ENCODE measurements at regions not wholly inside any gene's neighbourhood (a gene's known extent, or its start where the extent isn't known, plus 50 kb on each side); places are given as distances from the start of the nearest gene placed in this dataset.

- TF ChIP-seq CTCF (IDR thresholded peaks at IDR 0.05), result no peak
- no peak for TF ChIP-seq EP300 (IDR thresholded peaks at IDR 0.05)
These were observed 65.6 kb upstream of the RMST start for GRCh38 chr12:97397008-97397407.

All from sigmoid colon (tissue), 4 donors.